HEK293 (cell line): ENCODE measurements at regions not wholly inside any gene's neighbourhood (a gene's known extent, or its start where the extent isn't known, plus 50 kb on each side); places are given as distances from the start of the nearest gene placed in this dataset.

Source experiments
- CTCF ChIA-PET: fragments of 350-600 bp; formaldehyde crosslinking; extraction: SDS; loops from one replicate; lab custom pipeline; 2021; ENCODE audit warnings: antibody characterized with exemption; lab: Yijun Ruan, JAX
- POLR2A ChIA-PET: fragments of 300-600 bp; formaldehyde crosslinking; extraction: SDS; loops from one replicate; lab custom pipeline; 2020; ENCODE audit warnings: antibody characterized with exemption, inconsistent platforms; lab: Yijun Ruan, JAX
- H3K27ac ChIP-seq: fragments of 200-500 bp; sonication (Bioruptor generic); 2 replicates; pipeline ENCODE4 v1.5.1; 2014; ENCODE audit warnings: low read depth, low read length, control low read depth, inconsistent platforms; ENCODE audit errors: extremely low read depth
- H3K36me3 ChIP-seq, 2 experiments: fragments of 200-500 bp in 1 of 2; sonication (Bioruptor generic) in 1 of 2; 1 replicate in 1 of 2; 2 replicates in 1 of 2; pipeline ENCODE4 v1.5.1; 2014 to 2017; ENCODE audit warnings: inconsistent platforms in 2 of 2, low read length in 2 of 2; ENCODE audit not compliant: control insufficient read depth in 2 of 2, insufficient read depth in 1 of 2
- H3K4me1 ChIP-seq: fragments of 200-500 bp; sonication (Bioruptor generic); 2 replicates; pipeline ENCODE4 v1.5.1; 2014; ENCODE audit warnings: mild to moderate bottlenecking, low read length, inconsistent platforms; ENCODE audit not compliant: control insufficient read depth, insufficient read depth
- H3K4me3 ChIP-seq: 2 replicates; pipeline ENCODE4 v1.5.1; 2011; ENCODE audit warnings: low read depth, mild to moderate bottlenecking, control low read depth, low read length, moderate library complexity
- H3K9me3 ChIP-seq: fragments of 200-500 bp; sonication (Bioruptor generic); 2 replicates; pipeline ENCODE4 v1.5.1; 2014; ENCODE audit warnings: low read depth, low read length, inconsistent platforms; ENCODE audit not compliant: control insufficient read depth, insufficient read depth
- BCL11A ChIP-seq: fragments of 450-650 bp; formaldehyde crosslinking; IDR thresholded peaks from 2 replicates; pipeline ENCODE4 v1.5.1; 2016; ENCODE audit warnings: low read depth, missing biosample characterization, missing genetic modification characterization
- KLF16 ChIP-seq: fragments of 450-650 bp; formaldehyde crosslinking; IDR thresholded peaks from 2 replicates; pipeline ENCODE4 v1.5.1; 2017; ENCODE audit warnings: missing biosample characterization, missing genetic modification characterization
- MZF1 ChIP-seq: fragments of 450-650 bp; formaldehyde crosslinking; IDR thresholded peaks from 2 replicates; pipeline ENCODE4 v1.5.1; 2017; ENCODE audit warnings: missing biosample characterization, missing genetic modification characterization, borderline replicate concordance
- ZBTB20 ChIP-seq: fragments of 450-650 bp; formaldehyde crosslinking; IDR thresholded peaks from 2 replicates; pipeline ENCODE4 v1.5.1; 2016; ENCODE audit warnings: missing biosample characterization, missing genetic modification characterization
- ZFP3 ChIP-seq: fragments of 450-650 bp; formaldehyde crosslinking; IDR thresholded peaks from 2 replicates; pipeline ENCODE4 v1.5.1; 2016; ENCODE audit warnings: low read depth, missing biosample characterization, missing genetic modification characterization
- ZNF140 ChIP-seq: fragments of 450-650 bp; formaldehyde crosslinking; IDR thresholded peaks from 2 replicates; pipeline ENCODE4 v1.5.1; 2016; ENCODE audit warnings: missing biosample characterization, missing genetic modification characterization
- ZNF175 ChIP-seq: fragments of 450-650 bp; formaldehyde crosslinking; IDR thresholded peaks from 2 replicates; pipeline ENCODE4 v1.5.1; 2016; ENCODE audit warnings: missing biosample characterization, missing genetic modification characterization
- ZNF354C ChIP-seq: fragments of 450-650 bp; formaldehyde crosslinking; IDR thresholded peaks from 2 replicates; pipeline ENCODE4 v1.5.1; 2016; ENCODE audit warnings: missing biosample characterization, missing genetic modification characterization, low read depth, borderline replicate concordance
- ZNF391 ChIP-seq: fragments of 450-650 bp; formaldehyde crosslinking; IDR thresholded peaks from 2 replicates; pipeline ENCODE4 v1.5.1; 2016; ENCODE audit warnings: low read depth, missing biosample characterization, missing genetic modification characterization, borderline replicate concordance
- ZNF394 ChIP-seq: fragments of 450-650 bp; formaldehyde crosslinking; IDR thresholded peaks from 2 replicates; pipeline ENCODE4 v1.5.1; 2016; ENCODE audit warnings: missing biosample characterization, missing genetic modification characterization, mild to moderate bottlenecking, moderate library complexity, borderline replicate concordance
- ZNF571 ChIP-seq: fragments of 450-650 bp; formaldehyde crosslinking; IDR thresholded peaks from 2 replicates; pipeline ENCODE4 v1.5.0; 2017; ENCODE audit warnings: missing biosample characterization, missing genetic modification characterization
- ZNF610 ChIP-seq: fragments of 450-650 bp; formaldehyde crosslinking; IDR thresholded peaks from 2 replicates; pipeline ENCODE4 v1.5.1; 2016; ENCODE audit warnings: missing biosample characterization, missing genetic modification characterization, borderline replicate concordance
- ZNF660 ChIP-seq: fragments of 450-650 bp; IDR thresholded peaks from 2 replicates; pipeline ENCODE4 v1.5.1; 2018; ENCODE audit warnings: missing biosample characterization, mild to moderate bottlenecking, missing genetic modification characterization
- ZNF677 ChIP-seq: fragments of 450-650 bp; IDR thresholded peaks from 2 replicates; pipeline ENCODE4 v1.5.0; 2018; ENCODE audit warnings: missing biosample characterization, mild to moderate bottlenecking, missing genetic modification characterization, moderate library complexity
- ZNF776 ChIP-seq: fragments of 450-650 bp; formaldehyde crosslinking; IDR thresholded peaks from 2 replicates; pipeline ENCODE4 v1.5.0; 2017; ENCODE audit warnings: missing biosample characterization, missing genetic modification characterization, borderline replicate concordance
- ZNF830 ChIP-seq: fragments of 450-650 bp; IDR thresholded peaks from 2 replicates; pipeline ENCODE4 v1.5.0; 2018; ENCODE audit warnings: missing biosample characterization, missing genetic modification characterization, low read depth, mild to moderate bottlenecking, moderate library complexity
- ZNF843 ChIP-seq: fragments of 450-650 bp; formaldehyde crosslinking; IDR thresholded peaks from 2 replicates; pipeline ENCODE4 v1.5.1; 2016; ENCODE audit warnings: missing biosample characterization, missing genetic modification characterization
- TF ChIP-seq, protein P1 (sequence below): fragments of 450-650 bp; formaldehyde crosslinking; IDR thresholded peaks from 2 replicates; pipeline ENCODE4 v1.5.1; 2017; ENCODE audit warnings: missing biosample characterization, missing genetic modification characterization
- TF ChIP-seq, protein P2 (sequence below): fragments of 450-650 bp; formaldehyde crosslinking; IDR thresholded peaks from 2 replicates; pipeline ENCODE4 v1.5.1; 2017; ENCODE audit warnings: missing biosample characterization, missing genetic modification characterization
- TF ChIP-seq, protein P3 (sequence below): fragments of 450-650 bp; formaldehyde crosslinking; IDR thresholded peaks from 2 replicates; pipeline ENCODE4 v1.5.1; 2016; ENCODE audit warnings: missing biosample characterization, missing genetic modification characterization
- TF ChIP-seq, protein P4 (sequence below): fragments of 450-650 bp; formaldehyde crosslinking; IDR thresholded peaks from 2 replicates; pipeline ENCODE4 v1.5.1; 2016; ENCODE audit warnings: missing biosample characterization, missing genetic modification characterization
- TF ChIP-seq, protein P5 (sequence below): fragments of 450-650 bp; formaldehyde crosslinking; IDR thresholded peaks from 2 replicates; pipeline ENCODE4 v1.5.1; 2016; ENCODE audit warnings: missing biosample characterization, missing genetic modification characterization

DNA sequence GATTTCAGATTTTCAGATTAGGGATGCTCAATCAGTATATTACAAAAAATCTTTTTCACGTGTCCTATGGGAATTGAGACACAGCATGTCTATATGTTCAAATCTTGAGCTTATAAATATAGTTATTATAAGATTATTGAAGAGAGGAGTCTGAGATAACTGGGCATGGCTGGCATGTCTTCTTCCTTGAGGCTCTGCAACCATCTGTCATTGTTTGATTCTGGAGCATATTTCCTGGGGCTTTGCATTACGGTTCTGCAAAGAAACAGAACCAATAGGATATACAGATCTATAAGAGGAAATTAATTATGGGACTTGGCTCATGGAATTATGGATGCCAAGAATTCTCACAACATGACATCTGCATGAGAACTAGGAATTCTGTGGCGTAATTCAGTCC is 386.1 kb downstream of the SOCS6 start:
- no peaks in the 10 kb centered on the region for H3K9me3 ChIP-seq
- H3K4me3 ChIP-seq, result no peak overlapping the region
- H3K27ac ChIP-seq, result no peak overlapping the region
- TF ChIP-seq, protein P1, sequence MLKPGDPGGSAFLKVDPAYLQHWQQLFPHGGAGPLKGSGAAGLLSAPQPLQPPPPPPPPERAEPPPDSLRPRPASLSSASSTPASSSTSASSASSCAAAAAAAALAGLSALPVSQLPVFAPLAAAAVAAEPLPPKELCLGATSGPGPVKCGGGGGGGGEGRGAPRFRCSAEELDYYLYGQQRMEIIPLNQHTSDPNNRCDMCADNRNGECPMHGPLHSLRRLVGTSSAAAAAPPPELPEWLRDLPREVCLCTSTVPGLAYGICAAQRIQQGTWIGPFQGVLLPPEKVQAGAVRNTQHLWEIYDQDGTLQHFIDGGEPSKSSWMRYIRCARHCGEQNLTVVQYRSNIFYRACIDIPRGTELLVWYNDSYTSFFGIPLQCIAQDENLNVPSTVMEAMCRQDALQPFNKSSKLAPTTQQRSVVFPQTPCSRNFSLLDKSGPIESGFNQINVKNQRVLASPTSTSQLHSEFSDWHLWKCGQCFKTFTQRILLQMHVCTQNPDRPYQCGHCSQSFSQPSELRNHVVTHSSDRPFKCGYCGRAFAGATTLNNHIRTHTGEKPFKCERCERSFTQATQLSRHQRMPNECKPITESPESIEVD (tag by site-specific recombination), result no peak
- no peak for TF ChIP-seq KLF16 (tag by site-specific recombination)
- TF ChIP-seq ZNF830 (tag by site-specific recombination), result no peak
- no peak for TF ChIP-seq ZNF843 (tag by site-specific recombination)
- TF ChIP-seq ZNF394 (tag by site-specific recombination), result no peak
- TF ChIP-seq, protein P2, sequence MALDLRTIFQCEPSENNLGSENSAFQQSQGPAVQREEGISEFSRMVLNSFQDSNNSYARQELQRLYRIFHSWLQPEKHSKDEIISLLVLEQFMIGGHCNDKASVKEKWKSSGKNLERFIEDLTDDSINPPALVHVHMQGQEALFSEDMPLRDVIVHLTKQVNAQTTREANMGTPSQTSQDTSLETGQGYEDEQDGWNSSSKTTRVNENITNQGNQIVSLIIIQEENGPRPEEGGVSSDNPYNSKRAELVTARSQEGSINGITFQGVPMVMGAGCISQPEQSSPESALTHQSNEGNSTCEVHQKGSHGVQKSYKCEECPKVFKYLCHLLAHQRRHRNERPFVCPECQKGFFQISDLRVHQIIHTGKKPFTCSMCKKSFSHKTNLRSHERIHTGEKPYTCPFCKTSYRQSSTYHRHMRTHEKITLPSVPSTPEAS (tag by site-specific recombination), result no peak
- TF ChIP-seq ZNF677 (tag by site-specific recombination), result no peak
- no peak for TF ChIP-seq ZBTB20 (tag by site-specific recombination)
- POLR2A ChIA-PET, result no interaction called here
- CTCF ChIA-PET, result no interaction called here
- no peaks in the 10 kb centered on the region for H3K36me3 ChIP-seq
- H3K4me1 ChIP-seq, result no peaks in the 10 kb centered on the region

DNA sequence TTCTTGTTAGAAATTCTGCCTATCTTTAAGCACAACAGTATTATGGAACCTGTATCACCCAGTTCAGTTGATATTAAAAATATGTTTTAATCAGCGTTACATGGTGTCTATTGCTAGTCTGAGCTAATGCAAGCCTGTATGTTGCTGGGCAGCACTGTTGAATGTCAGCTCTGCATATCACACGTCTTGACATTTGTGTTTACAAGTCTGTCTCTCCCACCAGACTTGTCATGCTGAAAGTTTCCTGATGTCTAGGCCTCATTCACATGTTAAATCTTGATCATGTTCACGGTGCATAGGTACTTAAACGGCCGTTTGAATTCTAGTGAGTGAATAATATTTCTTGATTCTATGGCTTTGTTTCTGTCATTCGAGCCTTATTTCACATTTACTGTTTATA is 385.0 kb downstream of the SOCS6 start:
- Histone ChIP-seq H3K36me3 (no peaks in the 10 kb centered on the region), H3K4me1 (no peaks in the 10 kb centered on the region), H3K9me3 (no peaks in the 10 kb centered on the region), H3K27ac (no peak overlapping the region), H3K4me3 (no peak overlapping the region)
- ChIA-PET CTCF (interaction anchor here (1.4 kb wide), 1 partner anchor 15 kb away, joined by 3 read pairs; no protein-coding TSS in a partner anchor), POLR2A (no interaction called here)
- TF ChIP-seq ZNF354C (tag by site-specific recombination) (no peak), ZNF140 (tag by site-specific recombination) (no peak), MZF1 (tag by site-specific recombination) (no peak), ZNF660 (tag by site-specific recombination) (no peak), BCL11A (tag by site-specific recombination) (no peak), ZNF175 (tag by site-specific recombination) (no peak), ZNF776 (tag by site-specific recombination) (no peak), ZNF391 (tag by site-specific recombination) (no peak), ZNF610 (no peak), ZNF571 (no peak), ZFP3 (tag by site-specific recombination) (no peak)
- TF ChIP-seq, protein P3, sequence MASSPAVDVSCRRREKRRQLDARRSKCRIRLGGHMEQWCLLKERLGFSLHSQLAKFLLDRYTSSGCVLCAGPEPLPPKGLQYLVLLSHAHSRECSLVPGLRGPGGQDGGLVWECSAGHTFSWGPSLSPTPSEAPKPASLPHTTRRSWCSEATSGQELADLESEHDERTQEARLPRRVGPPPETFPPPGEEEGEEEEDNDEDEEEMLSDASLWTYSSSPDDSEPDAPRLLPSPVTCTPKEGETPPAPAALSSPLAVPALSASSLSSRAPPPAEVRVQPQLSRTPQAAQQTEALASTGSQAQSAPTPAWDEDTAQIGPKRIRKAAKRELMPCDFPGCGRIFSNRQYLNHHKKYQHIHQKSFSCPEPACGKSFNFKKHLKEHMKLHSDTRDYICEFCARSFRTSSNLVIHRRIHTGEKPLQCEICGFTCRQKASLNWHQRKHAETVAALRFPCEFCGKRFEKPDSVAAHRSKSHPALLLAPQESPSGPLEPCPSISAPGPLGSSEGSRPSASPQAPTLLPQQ (tag by site-specific recombination), result no peak
- TF ChIP-seq, protein P2 (tag by site-specific recombination), result no peak
- TF ChIP-seq, protein P4, sequence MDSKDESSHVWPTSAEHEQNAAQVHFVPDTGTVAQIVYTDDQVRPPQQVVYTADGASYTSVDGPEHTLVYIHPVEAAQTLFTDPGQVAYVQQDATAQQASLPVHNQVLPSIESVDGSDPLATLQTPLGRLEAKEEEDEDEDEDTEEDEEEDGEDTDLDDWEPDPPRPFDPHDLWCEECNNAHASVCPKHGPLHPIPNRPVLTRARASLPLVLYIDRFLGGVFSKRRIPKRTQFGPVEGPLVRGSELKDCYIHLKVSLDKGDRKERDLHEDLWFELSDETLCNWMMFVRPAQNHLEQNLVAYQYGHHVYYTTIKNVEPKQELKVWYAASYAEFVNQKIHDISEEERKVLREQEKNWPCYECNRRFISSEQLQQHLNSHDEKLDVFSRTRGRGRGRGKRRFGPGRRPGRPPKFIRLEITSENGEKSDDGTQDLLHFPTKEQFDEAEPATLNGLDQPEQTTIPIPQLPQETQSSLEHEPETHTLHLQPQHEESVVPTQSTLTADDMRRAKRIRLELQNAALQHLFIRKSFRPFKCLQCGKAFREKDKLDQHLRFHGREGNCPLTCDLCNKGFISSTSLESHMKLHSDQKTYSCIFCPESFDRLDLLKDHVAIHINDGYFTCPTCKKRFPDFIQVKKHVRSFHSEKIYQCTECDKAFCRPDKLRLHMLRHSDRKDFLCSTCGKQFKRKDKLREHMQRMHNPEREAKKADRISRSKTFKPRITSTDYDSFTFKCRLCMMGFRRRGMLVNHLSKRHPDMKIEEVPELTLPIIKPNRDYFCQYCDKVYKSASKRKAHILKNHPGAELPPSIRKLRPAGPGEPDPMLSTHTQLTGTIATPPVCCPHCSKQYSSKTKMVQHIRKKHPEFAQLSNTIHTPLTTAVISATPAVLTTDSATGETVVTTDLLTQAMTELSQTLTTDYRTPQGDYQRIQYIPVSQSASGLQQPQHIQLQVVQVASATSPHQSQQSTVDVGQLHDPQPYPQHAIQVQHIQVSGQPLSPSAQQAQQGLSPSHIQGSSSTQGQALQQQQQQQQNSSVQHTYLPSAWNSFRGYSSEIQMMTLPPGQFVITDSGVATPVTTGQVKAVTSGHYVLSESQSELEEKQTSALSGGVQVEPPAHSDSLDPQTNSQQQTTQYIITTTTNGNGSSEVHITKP (tag by site-specific recombination), result no peak
- TF ChIP-seq, protein P5, sequence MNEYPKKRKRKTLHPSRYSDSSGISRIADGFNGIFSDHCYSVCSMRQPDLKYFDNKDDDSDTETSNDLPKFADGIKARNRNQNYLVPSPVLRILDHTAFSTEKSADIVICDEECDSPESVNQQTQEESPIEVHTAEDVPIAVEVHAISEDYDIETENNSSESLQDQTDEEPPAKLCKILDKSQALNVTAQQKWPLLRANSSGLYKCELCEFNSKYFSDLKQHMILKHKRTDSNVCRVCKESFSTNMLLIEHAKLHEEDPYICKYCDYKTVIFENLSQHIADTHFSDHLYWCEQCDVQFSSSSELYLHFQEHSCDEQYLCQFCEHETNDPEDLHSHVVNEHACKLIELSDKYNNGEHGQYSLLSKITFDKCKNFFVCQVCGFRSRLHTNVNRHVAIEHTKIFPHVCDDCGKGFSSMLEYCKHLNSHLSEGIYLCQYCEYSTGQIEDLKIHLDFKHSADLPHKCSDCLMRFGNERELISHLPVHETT, result no peak
